WTC11 (cell line): ENCODE measurements at regions not wholly inside any gene's neighbourhood (a gene's known extent, or its start where the extent isn't known, plus 50 kb on each side); places are given as distances from the start of the nearest gene placed in this dataset.

Experiments used
- ATAC-seq: fragments of 200-7000 bp; cut with Tn5 transposase; 2 replicates; pipeline ENCODE4 v1.10.0; 2021; ENCODE audit warnings: mild to moderate bottlenecking, moderate library complexity
- CTCF ChIA-PET: fragments of 300-600 bp; sonication (Branson Sonifier 250); formaldehyde crosslinking; loops from one replicate; lab custom pipeline; 2021; ENCODE audit warnings: antibody characterized with exemption; lab: Charles Lee
- POLR2A ChIA-PET: fragments of 350-600 bp; sonication (Branson Sonifier 250); formaldehyde crosslinking; loops from one replicate; lab custom pipeline; 2021; ENCODE audit warnings: antibody characterized with exemption; lab: Charles Lee
- DNase-seq: peaks from one replicate; pipeline ENCODE4 v3.0.0; 2021; ENCODE audit warnings: low spot score
- H3K27ac Mint-ChIP-seq: 2 replicates; pipeline ENCODE4 v1.8.0; 2021; ENCODE audit warnings: mixed read lengths
- H3K27me3 Mint-ChIP-seq: 2 replicates; pipeline ENCODE4 v1.8.0; 2021; ENCODE audit warnings: low read depth, mild to moderate bottlenecking, moderate library complexity, mixed read lengths
- H3K36me3 Mint-ChIP-seq: 2 replicates; pipeline ENCODE4 v1.8.0; 2021; ENCODE audit warnings: mixed read lengths
- H3K4me1 Mint-ChIP-seq: 2 replicates; pipeline ENCODE4 v1.8.0; 2022; ENCODE audit warnings: mixed read lengths
- H3K4me3 Mint-ChIP-seq: 2 replicates; pipeline ENCODE4 v1.8.0; 2021; ENCODE audit warnings: mild to moderate bottlenecking, moderate library complexity, mixed read lengths
- H3K9me3 Mint-ChIP-seq: 2 replicates; pipeline ENCODE4 v1.8.0; 2021; ENCODE audit warnings: mixed read lengths
- ATF1 ChIP-seq: sonication (generic); formaldehyde crosslinking; IDR thresholded peaks from 2 replicates; pipeline ENCODE4 v1.8.1; 2023; ENCODE audit warnings: mild to moderate bottlenecking, moderate library complexity, missing genetic modification reagents
- CBFB ChIP-seq: sonication (generic); formaldehyde crosslinking; IDR thresholded peaks from 2 replicates; pipeline ENCODE4 v1.8.1; 2022; ENCODE audit warnings: mild to moderate bottlenecking, low read depth, missing genetic modification reagents
- CREM ChIP-seq: sonication (generic); formaldehyde crosslinking; IDR thresholded peaks from 2 replicates; pipeline ENCODE4 v1.8.1; 2022; ENCODE audit warnings: mild to moderate bottlenecking, missing genetic modification reagents, moderate library complexity
- ELF4 ChIP-seq: sonication (generic); formaldehyde crosslinking; IDR thresholded peaks from 2 replicates; pipeline ENCODE4 v1.8.1; 2022; ENCODE audit warnings: low read depth, mild to moderate bottlenecking, moderate library complexity, missing genetic modification reagents
- EMX1 ChIP-seq: fragments of 250-450 bp; sonication (Bioruptor Pico); IDR thresholded peaks from 2 replicates; pipeline ENCODE4 v1.8.0; 2021; ENCODE audit warnings: mild to moderate bottlenecking
- ESRRA ChIP-seq: sonication (generic); formaldehyde crosslinking; IDR thresholded peaks from 2 replicates; pipeline ENCODE4 v1.8.1; 2022; ENCODE audit warnings: mild to moderate bottlenecking, missing genetic modification reagents, borderline replicate concordance
- FOXJ3 ChIP-seq: sonication (generic); formaldehyde crosslinking; IDR thresholded peaks from 2 replicates; pipeline ENCODE4 v1.9.0; 2021; ENCODE audit warnings: missing genetic modification reagents, mild to moderate bottlenecking, borderline replicate concordance
- IRF2 ChIP-seq: sonication (generic); formaldehyde crosslinking; IDR thresholded peaks from 2 replicates; pipeline ENCODE4 v1.8.0; 2022; ENCODE audit warnings: low read depth, missing genetic modification reagents, borderline replicate concordance
- JAZF1 ChIP-seq: fragments of 250-450 bp; sonication (Bioruptor Pico); IDR thresholded peaks from 2 replicates; pipeline ENCODE4 v1.9.0; 2021; ENCODE audit warnings: moderate library complexity, mild to moderate bottlenecking, inconsistent platforms
- NFE2L1 ChIP-seq: sonication (generic); formaldehyde crosslinking; IDR thresholded peaks from 2 replicates; pipeline ENCODE4 v1.8.1; 2023; ENCODE audit warnings: missing genetic modification reagents
- TP53 ChIP-seq: sonication (generic); formaldehyde crosslinking; IDR thresholded peaks from 2 replicates; pipeline ENCODE4 v1.8.1; 2023; ENCODE audit warnings: mild to moderate bottlenecking, missing genetic modification reagents
- ZNF138 ChIP-seq: sonication (generic); formaldehyde crosslinking; conservative IDR thresholded peaks from 2 replicates; pipeline ENCODE4 v1.8.1; 2022; ENCODE audit warnings: mild to moderate bottlenecking, moderate library complexity, missing genetic modification reagents
- ZNF219 ChIP-seq: sonication (generic); formaldehyde crosslinking; IDR thresholded peaks from 2 replicates; pipeline ENCODE4 v1.8.0; 2023; ENCODE audit warnings: missing genetic modification reagents, mild to moderate bottlenecking, borderline replicate concordance
- ZNF232 ChIP-seq: sonication (generic); formaldehyde crosslinking; IDR thresholded peaks from 2 replicates; pipeline ENCODE4 v1.8.0; 2022; ENCODE audit warnings: mild to moderate bottlenecking, missing genetic modification reagents
- ZNF317 ChIP-seq: sonication (generic); formaldehyde crosslinking; IDR thresholded peaks from 2 replicates; pipeline ENCODE4 v1.8.1; 2023; ENCODE audit warnings: low read depth, mild to moderate bottlenecking, moderate library complexity, missing genetic modification reagents, borderline replicate concordance
- ZNF416 ChIP-seq: fragments of 250-450 bp; sonication (Bioruptor Pico); IDR thresholded peaks from 2 replicates; pipeline ENCODE4 v1.9.0; 2021; ENCODE audit warnings: mild to moderate bottlenecking, inconsistent platforms
- ZNF671 ChIP-seq: fragments of 250-450 bp; sonication (Bioruptor Pico); IDR thresholded peaks from 2 replicates; pipeline ENCODE4 v1.8.0; 2021; ENCODE audit warnings: mild to moderate bottlenecking
- TF ChIP-seq, protein P1 (sequence below): sonication (generic); formaldehyde crosslinking; IDR thresholded peaks from 2 replicates; pipeline ENCODE4 v1.8.0; 2022; ENCODE audit warnings: mild to moderate bottlenecking, missing genetic modification reagents
- TF ChIP-seq, protein P2 (sequence below): sonication (generic); formaldehyde crosslinking; IDR thresholded peaks from 2 replicates; pipeline ENCODE4 v1.8.0; 2023; ENCODE audit warnings: mild to moderate bottlenecking, missing genetic modification reagents
- TF ChIP-seq, protein P3 (sequence below): sonication (generic); formaldehyde crosslinking; IDR thresholded peaks from 2 replicates; pipeline ENCODE4 v1.8.1; 2023; ENCODE audit warnings: mild to moderate bottlenecking, missing genetic modification reagents, moderate library complexity
- TF ChIP-seq, protein P4 (sequence below): fragments of 200-600 bp; IDR thresholded peaks from 2 replicates; pipeline ENCODE4 v1.8.0; 2022; ENCODE audit warnings: antibody characterized with exemption
- TF ChIP-seq, protein P5 (sequence below): fragments of 250-450 bp; sonication (Bioruptor Pico); IDR thresholded peaks from 2 replicates; pipeline ENCODE4 v1.9.0; 2021; ENCODE audit warnings: mild to moderate bottlenecking
- TF ChIP-seq, protein P6 (sequence below): fragments of 250-450 bp; sonication (Bioruptor Pico); IDR thresholded peaks from 2 replicates; pipeline ENCODE4 v1.9.0; 2021; ENCODE audit warnings: moderate library complexity, mild to moderate bottlenecking, inconsistent platforms, borderline replicate concordance
- TF ChIP-seq, protein P7 (sequence below): sonication (generic); formaldehyde crosslinking; IDR thresholded peaks from 2 replicates; pipeline ENCODE4 v1.8.1; 2022; ENCODE audit warnings: mild to moderate bottlenecking, moderate library complexity, missing genetic modification reagents

DNA sequence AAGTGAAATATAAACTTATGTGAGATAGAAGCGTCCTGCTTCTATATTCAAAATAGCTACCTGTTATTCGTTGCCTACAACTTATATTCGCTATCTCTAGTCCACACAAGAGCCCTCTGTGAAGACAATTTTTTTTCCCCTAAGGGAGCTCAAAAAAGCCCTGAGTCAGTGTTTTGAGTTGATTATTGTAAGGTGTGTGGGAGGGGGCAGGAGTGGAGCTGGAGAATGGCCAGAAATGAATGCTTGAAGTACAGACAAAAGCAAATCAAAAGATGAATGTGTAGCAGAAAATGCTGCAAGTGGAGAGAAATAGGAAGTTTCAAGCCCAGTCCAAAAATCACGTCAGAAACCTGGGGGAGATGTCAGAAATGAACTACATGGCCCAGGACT, 655.0 kb upstream of the LCORL start (continued):
- TF ChIP-seq JAZF1 (CRISPR knock-in tag): no peak
- TF ChIP-seq, protein P1, sequence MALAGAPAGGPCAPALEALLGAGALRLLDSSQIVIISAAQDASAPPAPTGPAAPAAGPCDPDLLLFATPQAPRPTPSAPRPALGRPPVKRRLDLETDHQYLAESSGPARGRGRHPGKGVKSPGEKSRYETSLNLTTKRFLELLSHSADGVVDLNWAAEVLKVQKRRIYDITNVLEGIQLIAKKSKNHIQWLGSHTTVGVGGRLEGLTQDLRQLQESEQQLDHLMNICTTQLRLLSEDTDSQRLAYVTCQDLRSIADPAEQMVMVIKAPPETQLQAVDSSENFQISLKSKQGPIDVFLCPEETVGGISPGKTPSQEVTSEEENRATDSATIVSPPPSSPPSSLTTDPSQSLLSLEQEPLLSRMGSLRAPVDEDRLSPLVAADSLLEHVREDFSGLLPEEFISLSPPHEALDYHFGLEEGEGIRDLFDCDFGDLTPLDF: no peak
- TF ChIP-seq ZNF671 (CRISPR knock-in tag): no peak
- no peak for TF ChIP-seq ELF4 (CRISPR knock-in tag)
- TF ChIP-seq, protein P2, sequence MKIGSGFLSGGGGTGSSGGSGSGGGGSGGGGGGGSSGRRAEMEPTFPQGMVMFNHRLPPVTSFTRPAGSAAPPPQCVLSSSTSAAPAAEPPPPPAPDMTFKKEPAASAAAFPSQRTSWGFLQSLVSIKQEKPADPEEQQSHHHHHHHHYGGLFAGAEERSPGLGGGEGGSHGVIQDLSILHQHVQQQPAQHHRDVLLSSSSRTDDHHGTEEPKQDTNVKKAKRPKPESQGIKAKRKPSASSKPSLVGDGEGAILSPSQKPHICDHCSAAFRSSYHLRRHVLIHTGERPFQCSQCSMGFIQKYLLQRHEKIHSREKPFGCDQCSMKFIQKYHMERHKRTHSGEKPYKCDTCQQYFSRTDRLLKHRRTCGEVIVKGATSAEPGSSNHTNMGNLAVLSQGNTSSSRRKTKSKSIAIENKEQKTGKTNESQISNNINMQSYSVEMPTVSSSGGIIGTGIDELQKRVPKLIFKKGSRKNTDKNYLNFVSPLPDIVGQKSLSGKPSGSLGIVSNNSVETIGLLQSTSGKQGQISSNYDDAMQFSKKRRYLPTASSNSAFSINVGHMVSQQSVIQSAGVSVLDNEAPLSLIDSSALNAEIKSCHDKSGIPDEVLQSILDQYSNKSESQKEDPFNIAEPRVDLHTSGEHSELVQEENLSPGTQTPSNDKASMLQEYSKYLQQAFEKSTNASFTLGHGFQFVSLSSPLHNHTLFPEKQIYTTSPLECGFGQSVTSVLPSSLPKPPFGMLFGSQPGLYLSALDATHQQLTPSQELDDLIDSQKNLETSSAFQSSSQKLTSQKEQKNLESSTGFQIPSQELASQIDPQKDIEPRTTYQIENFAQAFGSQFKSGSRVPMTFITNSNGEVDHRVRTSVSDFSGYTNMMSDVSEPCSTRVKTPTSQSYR: no peak
- TF ChIP-seq ZNF219 (CRISPR knock-in tag): no peak
- TF ChIP-seq, all 79 proteins: peak for 0

DNA sequence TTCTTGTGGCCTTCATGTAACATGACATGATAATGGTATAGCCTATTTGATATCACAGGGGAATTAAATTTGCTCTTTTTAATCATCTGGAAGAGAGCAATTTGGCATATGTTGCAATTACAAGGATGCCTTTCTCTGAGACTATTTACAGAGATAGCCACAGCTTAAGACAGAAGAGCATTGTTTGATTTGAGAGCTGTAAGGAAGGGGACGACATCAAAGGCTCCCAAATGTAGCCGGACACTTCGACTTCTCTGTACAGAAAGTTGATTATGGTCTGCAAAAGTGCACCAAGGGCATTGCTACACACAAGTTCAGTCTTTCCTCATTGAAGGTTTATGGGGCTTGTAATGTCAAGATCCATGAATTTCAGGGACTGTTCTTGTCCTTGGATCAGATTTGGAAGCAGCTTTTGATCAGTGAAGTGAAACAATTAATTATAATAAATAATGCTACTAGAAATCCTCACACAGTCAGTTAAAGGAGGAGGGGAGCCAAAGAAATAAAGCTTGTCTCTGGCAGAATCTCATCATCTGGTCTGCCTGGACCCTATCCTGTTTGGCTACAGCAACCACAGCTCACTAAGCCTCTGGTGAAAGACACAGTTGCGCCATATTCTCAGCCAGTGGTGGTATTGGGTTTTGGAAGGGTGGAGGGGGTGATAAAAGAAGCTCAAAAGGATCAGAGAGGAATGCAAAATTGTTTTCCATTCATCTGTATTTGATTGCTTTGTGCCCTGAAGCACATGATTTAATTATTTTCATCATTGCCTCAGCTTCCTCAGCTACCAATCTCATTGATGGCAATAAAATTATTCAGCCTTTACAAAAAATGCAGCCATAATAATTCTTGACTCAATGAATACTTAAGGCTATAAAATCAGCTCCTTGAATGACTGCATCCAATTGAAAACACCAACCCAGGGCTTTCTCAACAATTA, 654.3 kb upstream of the LCORL start:
- ATAC-seq: no peak
- CTCF ChIA-PET: no interaction called here
- TF ChIP-seq FOXJ3 (CRISPR knock-in tag) (no peak), ZNF416 (CRISPR knock-in tag) (no peak), NFE2L1 (CRISPR knock-in tag) (no peak), CBFB (CRISPR knock-in tag) (no peak), EMX1 (CRISPR knock-in tag) (no peak), ATF1 (CRISPR knock-in tag) (no peak), IRF2 (CRISPR knock-in tag) (no peak), CREM (CRISPR knock-in tag) (no peak), ESRRA (CRISPR knock-in tag) (no peak), ZNF138 (no peak), ZNF317 (CRISPR knock-in tag) (no peak), ZNF232 (CRISPR knock-in tag) (no peak), TP53 (CRISPR knock-in tag) (no peak)
- TF ChIP-seq, protein P3, sequence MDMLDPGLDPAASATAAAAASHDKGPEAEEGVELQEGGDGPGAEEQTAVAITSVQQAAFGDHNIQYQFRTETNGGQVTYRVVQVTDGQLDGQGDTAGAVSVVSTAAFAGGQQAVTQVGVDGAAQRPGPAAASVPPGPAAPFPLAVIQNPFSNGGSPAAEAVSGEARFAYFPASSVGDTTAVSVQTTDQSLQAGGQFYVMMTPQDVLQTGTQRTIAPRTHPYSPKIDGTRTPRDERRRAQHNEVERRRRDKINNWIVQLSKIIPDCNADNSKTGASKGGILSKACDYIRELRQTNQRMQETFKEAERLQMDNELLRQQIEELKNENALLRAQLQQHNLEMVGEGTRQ: no peak
- TF ChIP-seq, protein P4, sequence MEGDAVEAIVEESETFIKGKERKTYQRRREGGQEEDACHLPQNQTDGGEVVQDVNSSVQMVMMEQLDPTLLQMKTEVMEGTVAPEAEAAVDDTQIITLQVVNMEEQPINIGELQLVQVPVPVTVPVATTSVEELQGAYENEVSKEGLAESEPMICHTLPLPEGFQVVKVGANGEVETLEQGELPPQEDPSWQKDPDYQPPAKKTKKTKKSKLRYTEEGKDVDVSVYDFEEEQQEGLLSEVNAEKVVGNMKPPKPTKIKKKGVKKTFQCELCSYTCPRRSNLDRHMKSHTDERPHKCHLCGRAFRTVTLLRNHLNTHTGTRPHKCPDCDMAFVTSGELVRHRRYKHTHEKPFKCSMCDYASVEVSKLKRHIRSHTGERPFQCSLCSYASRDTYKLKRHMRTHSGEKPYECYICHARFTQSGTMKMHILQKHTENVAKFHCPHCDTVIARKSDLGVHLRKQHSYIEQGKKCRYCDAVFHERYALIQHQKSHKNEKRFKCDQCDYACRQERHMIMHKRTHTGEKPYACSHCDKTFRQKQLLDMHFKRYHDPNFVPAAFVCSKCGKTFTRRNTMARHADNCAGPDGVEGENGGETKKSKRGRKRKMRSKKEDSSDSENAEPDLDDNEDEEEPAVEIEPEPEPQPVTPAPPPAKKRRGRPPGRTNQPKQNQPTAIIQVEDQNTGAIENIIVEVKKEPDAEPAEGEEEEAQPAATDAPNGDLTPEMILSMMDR: no peak
- TF ChIP-seq, protein P5, sequence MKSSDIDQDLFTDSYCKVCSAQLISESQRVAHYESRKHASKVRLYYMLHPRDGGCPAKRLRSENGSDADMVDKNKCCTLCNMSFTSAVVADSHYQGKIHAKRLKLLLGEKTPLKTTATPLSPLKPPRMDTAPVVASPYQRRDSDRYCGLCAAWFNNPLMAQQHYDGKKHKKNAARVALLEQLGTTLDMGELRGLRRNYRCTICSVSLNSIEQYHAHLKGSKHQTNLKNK (CRISPR knock-in tag): no peak
- TF ChIP-seq, protein P6, sequence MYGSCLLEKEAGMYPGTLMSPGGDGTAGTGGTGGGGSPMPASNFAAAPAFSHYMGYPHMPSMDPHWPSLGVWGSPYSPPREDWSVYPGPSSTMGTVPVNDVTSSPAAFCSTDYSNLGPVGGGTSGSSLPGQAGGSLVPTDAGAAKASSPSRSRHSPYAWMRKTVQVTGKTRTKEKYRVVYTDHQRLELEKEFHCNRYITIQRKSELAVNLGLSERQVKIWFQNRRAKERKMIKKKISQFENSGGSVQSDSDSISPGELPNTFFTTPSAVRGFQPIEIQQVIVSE: no peak
- TF ChIP-seq, protein P7, sequence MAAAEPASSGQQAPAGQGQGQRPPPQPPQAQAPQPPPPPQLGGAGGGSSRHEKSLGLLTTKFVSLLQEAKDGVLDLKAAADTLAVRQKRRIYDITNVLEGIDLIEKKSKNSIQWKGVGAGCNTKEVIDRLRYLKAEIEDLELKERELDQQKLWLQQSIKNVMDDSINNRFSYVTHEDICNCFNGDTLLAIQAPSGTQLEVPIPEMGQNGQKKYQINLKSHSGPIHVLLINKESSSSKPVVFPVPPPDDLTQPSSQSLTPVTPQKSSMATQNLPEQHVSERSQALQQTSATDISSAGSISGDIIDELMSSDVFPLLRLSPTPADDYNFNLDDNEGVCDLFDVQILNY (CRISPR knock-in tag): no peak

More for the DNA sequence above, 654.3 kb upstream of the LCORL start:
- peaks cover 5% of the 10 kb centered on the region; the same call in 1 of the 2 replicates for H3K4me1 Mint-ChIP-seq
- POLR2A ChIA-PET: no interaction called here
- peaks cover under 1% of the 10 kb centered on the region for H3K36me3 Mint-ChIP-seq
- no peak overlapping the region for H3K27ac Mint-ChIP-seq
- DNase-seq: no peak
- H3K4me3 Mint-ChIP-seq: no peak overlapping the region
- H3K27me3 Mint-ChIP-seq: no peaks in the 10 kb centered on the region
- peaks cover 11% of the 10 kb centered on the region for H3K9me3 Mint-ChIP-seq
